ENCODE measurements at regions not wholly inside any gene's neighbourhood (a gene's known extent, or its start where the extent isn't known, plus 50 kb on each side); places are given as distances from the start of the nearest gene placed in this dataset.

DNA sequence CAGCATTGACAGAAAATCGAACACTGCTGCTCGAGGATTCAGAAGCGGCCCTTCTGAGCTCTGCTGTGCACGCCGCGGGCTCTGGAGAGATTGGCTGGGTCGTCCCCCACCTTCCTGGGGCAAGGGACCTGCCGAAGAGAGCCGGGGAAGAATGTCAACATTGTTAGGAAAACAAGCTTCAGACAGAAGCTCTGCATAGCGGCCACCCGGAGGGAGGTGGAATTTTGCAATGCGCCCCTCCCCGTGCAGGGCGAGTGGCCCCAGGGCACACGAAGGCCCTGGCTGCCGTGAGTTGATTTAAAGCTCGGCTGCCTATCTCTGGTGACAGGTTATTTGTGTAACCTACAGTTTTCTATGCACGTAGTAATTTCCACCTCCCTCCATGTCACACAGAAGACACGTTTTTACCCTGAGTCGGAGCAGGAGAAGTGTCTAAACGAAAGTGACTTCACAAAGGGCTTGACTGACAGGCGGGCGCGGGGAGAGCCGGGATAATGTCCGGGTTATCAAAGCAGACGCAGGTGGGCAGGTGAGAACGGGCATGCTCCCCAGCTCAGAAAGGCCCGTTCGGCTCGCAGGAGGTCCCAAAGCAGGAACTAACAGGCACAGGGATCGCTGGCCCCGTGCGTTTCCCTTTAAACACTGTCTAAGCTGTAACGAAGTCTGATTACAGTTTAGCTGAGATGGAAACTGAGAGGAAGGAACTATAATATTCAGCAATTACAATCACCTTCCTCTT is 84.6 kb downstream of the PDGFA start:
- TF ChIP-seq POLR2AphosphoS5 (IDR thresholded peaks at IDR 0.05; ENCODE audit: borderline replicate concordance, low read depth, low read length) (no peak), EZH2 (IDR thresholded peaks at IDR 0.05) (no peak)

Data from SK-N-MC (cell line).